ENCODE measurements at regions not wholly inside any gene's neighbourhood (a gene's known extent, or its start where the extent isn't known, plus 50 kb on each side); places are given as distances from the start of the nearest gene placed in this dataset.

GRCh38 chr1:81023187-81023724 lies 777.5 kb upstream of the ADGRL2 start:
- TF ChIP-seq CTCF (IDR thresholded peaks at IDR 0.05) = no peak
- no peak for TF ChIP-seq POLR2A (IDR thresholded peaks at IDR 0.05)
